ENCODE measurements at regions not wholly inside any gene's neighbourhood (a gene's known extent, or its start where the extent isn't known, plus 50 kb on each side); places are given as distances from the start of the nearest gene placed in this dataset.

GRCh38 chrX:7330556-7330955, 182.6 kb upstream of the PUDP start:
- TF ChIP-seq CTCF (IDR thresholded peaks at IDR 0.05; ENCODE audit: low read length) (no peak), EZH2 (IDR thresholded peaks at IDR 0.05; ENCODE audit: borderline replicate concordance, low read length) (no peak)
